ENCODE measurements at regions not wholly inside any gene's neighbourhood (a gene's known extent, or its start where the extent isn't known, plus 50 kb on each side); places are given as distances from the start of the nearest gene placed in this dataset.

- DNase-seq: no peak
- Histone ChIP-seq H3K9me3 (ENCODE audit: insufficient read depth, low read depth, low read length) (no peaks in the 10 kb centered on the region), H2AFZ (ENCODE audit: insufficient read depth, low read length, poor library complexity) (no peak overlapping the region), H3K4me3 (ENCODE audit: low read depth, low read length) (no peak overlapping the region), H3K4me1 (ENCODE audit: control insufficient read depth in 1 of 2, insufficient read depth in 2 of 2, low read length in 2 of 2) (no peaks in the 10 kb centered on the region), H3K27ac (ENCODE audit: low read depth, low read length) (no peak overlapping the region), H2BK12ac (ENCODE audit: low read length) (no peak overlapping the region), H3K36me3 (ENCODE audit: control insufficient read depth in 1 of 2, insufficient read depth in 2 of 2, low read length in 2 of 2) (no peaks in the 10 kb centered on the region), H3K9ac (ENCODE audit: low read length) (no peak overlapping the region), H2BK120ac (ENCODE audit: insufficient read depth, low read length, poor library complexity) (no peak overlapping the region), H2AK5ac (ENCODE audit: low read length) (no peak overlapping the region), H3K79me2 (ENCODE audit: control insufficient read depth, insufficient read depth, low read length, poor library complexity) (no peaks in the 10 kb centered on the region), H3K4ac (ENCODE audit: low read depth, low read length) (no peak overlapping the region), H2BK5ac (ENCODE audit: low read depth, low read length, poor library complexity) (no peak overlapping the region), H3K79me1 (ENCODE audit: low read length) (no peaks in the 10 kb centered on the region), H3K27me3 (ENCODE audit: insufficient read depth, low read length) (no peaks in the 10 kb centered on the region), H4K8ac (ENCODE audit: low read depth, low read length) (no peak overlapping the region), H4K12ac (ENCODE audit: low read depth, low read length) (no peak overlapping the region), H3K18ac (ENCODE audit: low read length) (no peak overlapping the region), H3K4me2 (ENCODE audit: low read length) (no peak overlapping the region), H3K14ac (ENCODE audit: low read length) (no peak overlapping the region), H4K91ac (ENCODE audit: low read depth, low read length) (no peak overlapping the region), H3K23ac (ENCODE audit: low read length) (no peak overlapping the region)
- no CpG with 5 or more reads among the region's 2 CpGs for WGBS (ENCODE audit: extremely low coverage, insufficient coverage, insufficient read length)
These were observed 104.6 kb upstream of the SGCE start for GRCh38 chr7:94760446-94761100.

DNA sequence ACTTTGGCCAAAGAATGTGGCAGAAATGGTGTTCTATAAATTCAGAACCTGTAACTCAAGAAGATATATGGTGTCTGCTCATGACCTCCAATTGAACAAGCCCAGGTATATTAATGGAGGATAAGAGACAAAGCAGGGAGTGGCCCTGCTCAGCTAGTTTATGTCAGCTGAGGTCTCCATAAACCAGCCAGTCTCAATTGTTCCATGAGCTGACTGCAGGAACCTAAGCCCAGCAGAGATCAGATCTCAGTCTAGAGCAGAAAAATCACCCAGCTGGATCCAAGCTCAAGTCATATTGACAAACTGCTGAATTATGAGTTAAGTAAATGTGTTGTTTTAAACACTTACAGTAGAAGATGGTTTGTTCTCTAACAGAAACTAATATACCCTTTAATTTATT lies 105.5 kb upstream of the SGCE start:
- no peak overlapping the region for H3K23ac ChIP-seq (ENCODE audit: low read length)
- no peak overlapping the region for H3K4me2 ChIP-seq (ENCODE audit: low read length)

GRCh38 chr7:94763268-94763667 lies 107.3 kb upstream of the SGCE start:
- H3K14ac ChIP-seq (ENCODE audit: low read length): no peak overlapping the region
- no peak overlapping the region for H3K9ac ChIP-seq (ENCODE audit: low read length)
- no peak overlapping the region for H3K4me2 ChIP-seq (ENCODE audit: low read length)
- no peak overlapping the region for H2BK5ac ChIP-seq (ENCODE audit: low read depth, low read length, poor library complexity)
- no peak for DNase-seq
- H3K18ac ChIP-seq (ENCODE audit: low read length): no peak overlapping the region
- H3K23ac ChIP-seq (ENCODE audit: low read length): no peak overlapping the region
- WGBS (ENCODE audit: extremely low coverage, insufficient coverage, insufficient read length): no CpG with 5 or more reads among the region's 3 CpGs
- H3K79me2 ChIP-seq (ENCODE audit: control insufficient read depth, insufficient read depth, low read length, poor library complexity): no peaks in the 10 kb centered on the region
- H3K79me1 ChIP-seq (ENCODE audit: low read length): no peaks in the 10 kb centered on the region
- no peak overlapping the region for H4K8ac ChIP-seq (ENCODE audit: low read depth, low read length)
- no peak overlapping the region for H3K4me3 ChIP-seq (ENCODE audit: low read depth, low read length)
- H2BK12ac ChIP-seq (ENCODE audit: low read length): no peak overlapping the region
- no peak overlapping the region for H2AK5ac ChIP-seq (ENCODE audit: low read length)
- no peak overlapping the region for H2BK120ac ChIP-seq (ENCODE audit: insufficient read depth, low read length, poor library complexity)
- no peaks in the 10 kb centered on the region for H3K36me3 ChIP-seq (ENCODE audit: control insufficient read depth in 1 of 2, insufficient read depth in 2 of 2, low read length in 2 of 2)
- no peak overlapping the region for H4K12ac ChIP-seq (ENCODE audit: low read depth, low read length)
- H3K4ac ChIP-seq (ENCODE audit: low read depth, low read length): no peak overlapping the region
- no peak overlapping the region for H4K91ac ChIP-seq (ENCODE audit: low read depth, low read length)
- no peak overlapping the region for H2AFZ ChIP-seq (ENCODE audit: insufficient read depth, low read length, poor library complexity)
- H3K27me3 ChIP-seq (ENCODE audit: insufficient read depth, low read length): no peaks in the 10 kb centered on the region
- H3K4me1 ChIP-seq (ENCODE audit: control insufficient read depth in 1 of 2, insufficient read depth in 2 of 2, low read length in 2 of 2): no peaks in the 10 kb centered on the region
- no peaks in the 10 kb centered on the region for H3K9me3 ChIP-seq (ENCODE audit: insufficient read depth, low read depth, low read length)
- no peak overlapping the region for H3K27ac ChIP-seq (ENCODE audit: low read depth, low read length)

More for the DNA sequence above, 105.5 kb upstream of the SGCE start:
- Histone ChIP-seq H3K27ac (ENCODE audit: low read depth, low read length) (no peak overlapping the region), H3K4me3 (ENCODE audit: low read depth, low read length) (no peak overlapping the region), H2BK120ac (ENCODE audit: insufficient read depth, low read length, poor library complexity) (no peak overlapping the region), H3K4me1 (ENCODE audit: control insufficient read depth in 1 of 2, insufficient read depth in 2 of 2, low read length in 2 of 2) (no peaks in the 10 kb centered on the region), H4K91ac (ENCODE audit: low read depth, low read length) (no peak overlapping the region), H3K79me2 (ENCODE audit: control insufficient read depth, insufficient read depth, low read length, poor library complexity) (no peaks in the 10 kb centered on the region), H3K36me3 (ENCODE audit: control insufficient read depth in 1 of 2, insufficient read depth in 2 of 2, low read length in 2 of 2) (no peaks in the 10 kb centered on the region), H2AFZ (ENCODE audit: insufficient read depth, low read length, poor library complexity) (no peak overlapping the region), H3K18ac (ENCODE audit: low read length) (no peak overlapping the region), H3K4ac (ENCODE audit: low read depth, low read length) (no peak overlapping the region), H3K27me3 (ENCODE audit: insufficient read depth, low read length) (no peaks in the 10 kb centered on the region), H2AK5ac (ENCODE audit: low read length) (no peak overlapping the region), H4K12ac (ENCODE audit: low read depth, low read length) (no peak overlapping the region), H2BK5ac (ENCODE audit: low read depth, low read length, poor library complexity) (no peak overlapping the region), H4K8ac (ENCODE audit: low read depth, low read length) (no peak overlapping the region), H3K79me1 (ENCODE audit: low read length) (no peaks in the 10 kb centered on the region), H3K9me3 (ENCODE audit: insufficient read depth, low read depth, low read length) (no peaks in the 10 kb centered on the region), H2BK12ac (ENCODE audit: low read length) (no peak overlapping the region), H3K14ac (ENCODE audit: low read length) (no peak overlapping the region), H3K9ac (ENCODE audit: low read length) (no peak overlapping the region)
- no peak for DNase-seq

GRCh38 chr7:94769724-94770123 lies 113.8 kb upstream of the SGCE start:
- H2BK120ac ChIP-seq (ENCODE audit: insufficient read depth, low read length, poor library complexity): no peak overlapping the region
- no peak overlapping the region for H3K23ac ChIP-seq (ENCODE audit: low read length)
- no peak overlapping the region for H2BK5ac ChIP-seq (ENCODE audit: low read depth, low read length, poor library complexity)
- no peaks in the 10 kb centered on the region for H3K4me1 ChIP-seq (ENCODE audit: control insufficient read depth in 1 of 2, insufficient read depth in 2 of 2, low read length in 2 of 2)
- H4K12ac ChIP-seq (ENCODE audit: low read depth, low read length): no peak overlapping the region
- no peak overlapping the region for H3K9ac ChIP-seq (ENCODE audit: low read length)
- no peak overlapping the region for H2AFZ ChIP-seq (ENCODE audit: insufficient read depth, low read length, poor library complexity)
- no peak overlapping the region for H2BK12ac ChIP-seq (ENCODE audit: low read length)
- H2AK5ac ChIP-seq (ENCODE audit: low read length): no peak overlapping the region
- H3K9me3 ChIP-seq (ENCODE audit: insufficient read depth, low read depth, low read length): no peaks in the 10 kb centered on the region
- H3K79me1 ChIP-seq (ENCODE audit: low read length): no peaks in the 10 kb centered on the region
- no peak overlapping the region for H3K27ac ChIP-seq (ENCODE audit: low read depth, low read length)
- no peak overlapping the region for H3K14ac ChIP-seq (ENCODE audit: low read length)
- H3K4me3 ChIP-seq (ENCODE audit: low read depth, low read length): no peak overlapping the region
- H4K91ac ChIP-seq (ENCODE audit: low read depth, low read length): no peak overlapping the region
- no peaks in the 10 kb centered on the region for H3K27me3 ChIP-seq (ENCODE audit: insufficient read depth, low read length)
- H3K18ac ChIP-seq (ENCODE audit: low read length): no peak overlapping the region
- H3K4me2 ChIP-seq (ENCODE audit: low read length): no peak overlapping the region
- H3K79me2 ChIP-seq (ENCODE audit: control insufficient read depth, insufficient read depth, low read length, poor library complexity): no peaks in the 10 kb centered on the region
- H4K8ac ChIP-seq (ENCODE audit: low read depth, low read length): no peak overlapping the region
- H3K36me3 ChIP-seq (ENCODE audit: control insufficient read depth in 1 of 2, insufficient read depth in 2 of 2, low read length in 2 of 2): no peaks in the 10 kb centered on the region
- no peak overlapping the region for H3K4ac ChIP-seq (ENCODE audit: low read depth, low read length)
- DNase-seq: no peak
- no CpG with 5 or more reads among the region's 2 CpGs for WGBS (ENCODE audit: extremely low coverage, insufficient coverage, insufficient read length)
